Activated CD4-positive, alpha-beta T cell treated with anti-CD3 and anti-CD28 coated beads, Interleukin-2, amount 10 ng/mL, durations not matched to agents 7 days and 5 days (primary cell): ENCODE measurements at regions not wholly inside any gene's neighbourhood (a gene's known extent, or its start where the extent isn't known, plus 50 kb on each side); places are given as distances from the start of the nearest gene placed in this dataset.
"Not testable (repeated sequence)": the region's sequence is repeated elsewhere in the genome, so short reads cannot be mapped to it uniquely, and the experiment has no call there.

Experiments used
- CTCF ChIA-PET: fragments of 350-600 bp; sonication (Branson Sonifier 250); formaldehyde crosslinking; loops from one replicate; lab custom pipeline; 2021; ENCODE audit warnings: antibody characterized with exemption; lab: Charles Lee
- POLR2A ChIA-PET: fragments of 350-600 bp; sonication (Branson Sonifier 250); formaldehyde crosslinking; loops from one replicate; lab custom pipeline; 2021; ENCODE audit warnings: antibody characterized with exemption; lab: Charles Lee
- DNase-seq: peaks from one replicate; pipeline ENCODE4 v3.0.0-alpha.2; 2020
- H3K27ac Mint-ChIP-seq: one replicate; pipeline ENCODE4 v1.8.0; 2021; ENCODE audit warnings: mild to moderate bottlenecking, moderate library complexity, mixed read lengths
- H3K27me3 Mint-ChIP-seq: one replicate; pipeline ENCODE4 v1.8.0; 2021; ENCODE audit warnings: mixed read lengths
- H3K36me3 Mint-ChIP-seq: one replicate; pipeline ENCODE4 v1.8.0; 2021; ENCODE audit warnings: low read depth, mixed read lengths
- H3K4me1 Mint-ChIP-seq: one replicate; pipeline ENCODE4 v1.8.0; 2021; ENCODE audit warnings: mixed read lengths
- H3K4me3 Mint-ChIP-seq: one replicate; pipeline ENCODE4 v1.8.0; 2021; ENCODE audit warnings: mild to moderate bottlenecking, moderate library complexity, mixed read lengths
- H3K9me3 Mint-ChIP-seq: one replicate; pipeline ENCODE4 v1.8.0; 2021; ENCODE audit warnings: mixed read lengths

DNA sequence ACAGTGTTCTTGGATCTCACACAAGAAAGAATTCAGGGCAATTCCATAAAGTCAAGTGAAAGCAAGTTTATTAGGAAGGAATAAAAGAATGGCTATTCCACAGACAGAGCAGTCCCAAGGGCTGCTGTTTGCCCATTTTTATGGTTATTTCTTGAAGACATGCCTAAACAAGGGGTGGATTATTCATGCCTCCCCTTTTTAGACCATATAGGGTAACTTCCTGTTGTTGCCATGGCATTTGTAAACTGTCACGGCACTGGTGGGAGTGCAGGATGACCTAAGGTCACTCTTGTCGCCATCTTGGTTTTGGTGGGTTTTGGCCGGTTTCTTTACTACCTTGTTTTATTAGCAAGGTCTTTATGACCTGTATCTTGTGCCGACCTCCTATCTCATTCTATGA lies 219.6 kb downstream of the RAB11FIP4 start:
- H3K9me3 Mint-ChIP-seq, H3K4me3 Mint-ChIP-seq, H3K4me1 Mint-ChIP-seq, CTCF ChIA-PET, POLR2A ChIA-PET, H3K36me3 Mint-ChIP-seq, H3K27ac Mint-ChIP-seq, H3K27me3 Mint-ChIP-seq, DNase-seq: not testable (repeated sequence)

DNA sequence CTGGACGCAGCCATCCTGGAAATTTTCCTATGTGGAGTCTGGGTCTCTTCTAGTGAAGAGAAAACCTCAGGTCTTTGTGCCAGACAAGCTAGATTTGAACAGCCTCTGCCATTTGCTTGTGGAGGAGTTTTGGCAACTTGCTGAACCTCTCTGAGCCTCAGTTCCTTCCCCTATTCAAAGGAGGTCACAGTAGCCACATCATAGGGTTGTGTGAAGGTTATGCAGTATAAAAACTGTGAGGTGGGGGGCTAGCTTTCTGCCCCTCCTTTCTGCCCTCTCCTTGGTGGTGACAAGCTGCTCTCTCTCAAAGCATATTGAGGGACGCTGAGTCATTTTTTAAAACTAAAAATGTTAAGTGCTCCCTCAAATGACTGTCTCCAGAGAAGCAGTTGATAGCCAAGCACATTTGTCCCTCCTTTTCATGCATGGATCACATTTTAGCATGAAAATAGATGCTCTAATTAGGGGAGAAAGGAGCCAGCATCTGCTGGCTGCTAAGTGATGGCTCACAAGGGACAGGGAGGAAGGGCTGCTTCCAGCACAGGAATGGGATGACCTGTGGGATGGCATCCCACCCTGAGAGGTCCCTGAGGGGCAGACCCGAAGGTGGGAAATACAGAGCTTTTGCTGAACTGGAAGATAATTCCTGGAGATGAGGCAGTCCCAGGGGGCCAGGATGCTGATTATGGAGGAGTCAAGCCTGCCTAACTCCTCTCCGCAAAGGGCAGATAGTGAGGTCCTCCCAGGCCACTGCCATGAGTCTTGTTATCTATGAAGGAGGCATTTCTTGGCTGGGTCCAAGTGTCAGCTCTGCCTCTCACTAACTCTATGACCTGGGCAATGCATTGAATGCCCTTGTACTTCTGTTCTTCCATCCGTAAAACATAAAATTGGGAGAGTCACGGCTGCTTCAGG lies 218.8 kb downstream of the RAB11FIP4 start:
- H3K9me3 Mint-ChIP-seq, result no peaks in the 10 kb centered on the region
- ChIA-PET POLR2A (no interaction called here), CTCF (interaction anchor here (0.7 kb wide), 1 partner anchor 524 kb away, joined by 3 read pairs; no protein-coding TSS in a partner anchor)
- H3K4me3 Mint-ChIP-seq, result no peak overlapping the region
- peaks cover 6% of the 10 kb centered on the region for H3K27me3 Mint-ChIP-seq
- H3K4me1 Mint-ChIP-seq, result no peaks in the 10 kb centered on the region
- no peak overlapping the region for H3K27ac Mint-ChIP-seq
- DNase-seq, result no peak
- H3K36me3 Mint-ChIP-seq, result no peaks in the 10 kb centered on the region

DNA sequence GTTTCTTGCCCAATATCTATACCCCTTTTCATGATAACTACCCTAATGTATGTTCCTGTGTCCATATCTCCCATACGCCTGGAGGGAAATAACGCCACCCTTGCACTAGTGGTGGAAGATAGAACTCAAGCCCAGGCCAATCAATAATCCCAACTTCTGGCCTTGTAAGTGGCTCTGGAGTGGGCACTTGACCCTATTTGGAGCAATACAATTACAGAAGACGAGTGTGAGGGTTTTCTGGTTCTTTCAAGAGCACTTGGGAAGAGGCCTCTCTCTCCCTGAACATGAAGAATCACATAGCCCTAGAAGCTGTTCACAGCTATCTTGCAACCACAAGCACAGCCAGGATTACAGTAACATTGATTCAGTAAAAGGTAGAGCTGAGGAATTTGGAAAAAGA lies 217.9 kb downstream of the RAB11FIP4 start:
- H3K27ac Mint-ChIP-seq, result no peak overlapping the region
- ChIA-PET CTCF (no interaction called here), POLR2A (no interaction called here)
- H3K4me3 Mint-ChIP-seq, result no peak overlapping the region
- H3K9me3 Mint-ChIP-seq, result no peaks in the 10 kb centered on the region
- peaks cover 6% of the 10 kb centered on the region for H3K27me3 Mint-ChIP-seq
- DNase-seq, result no peak
- no peaks in the 10 kb centered on the region for H3K36me3 Mint-ChIP-seq
- no peaks in the 10 kb centered on the region for H3K4me1 Mint-ChIP-seq

DNA sequence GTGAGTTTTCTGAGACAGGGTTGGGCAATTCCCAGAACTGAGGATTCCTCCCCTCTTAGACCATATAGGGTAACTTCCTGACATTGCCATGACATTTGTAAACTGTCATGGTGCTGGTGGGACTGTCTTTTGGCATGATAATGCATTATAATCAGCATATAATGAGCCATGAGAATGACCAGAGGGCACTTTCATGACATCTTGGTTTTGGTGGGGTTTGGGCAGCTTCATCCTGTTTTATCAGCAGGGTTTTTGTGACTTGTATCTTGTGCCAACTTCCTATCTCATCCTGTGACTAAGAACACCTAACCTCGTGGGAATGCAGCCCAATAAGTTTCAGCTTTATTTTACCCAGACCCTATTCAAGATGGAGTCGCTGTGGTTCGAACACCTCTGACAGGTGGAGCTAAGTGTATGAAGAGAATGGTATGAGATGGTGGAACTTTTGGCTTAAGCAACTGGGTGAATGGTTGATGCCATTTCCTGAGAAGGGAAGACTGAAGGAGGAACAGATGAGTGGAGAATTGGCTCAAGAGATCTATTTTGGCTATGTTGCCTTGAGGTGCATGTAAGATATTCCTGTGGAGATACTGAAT lies 217.3 kb downstream of the RAB11FIP4 start:
- POLR2A ChIA-PET, result no interaction called here
- H3K4me3 Mint-ChIP-seq, result no peak overlapping the region
- H3K9me3 Mint-ChIP-seq, result no peaks in the 10 kb centered on the region
- no peaks in the 10 kb centered on the region for H3K36me3 Mint-ChIP-seq
- H3K27me3 Mint-ChIP-seq, result peaks cover 6% of the 10 kb centered on the region
- no peak for DNase-seq
- H3K27ac Mint-ChIP-seq, result no peak overlapping the region
- H3K4me1 Mint-ChIP-seq, result no peaks in the 10 kb centered on the region
- CTCF ChIA-PET, result interaction anchor here (1.1 kb wide), 1 partner anchor 67 kb away, joined by 4 read pairs; no protein-coding TSS in a partner anchor

DNA sequence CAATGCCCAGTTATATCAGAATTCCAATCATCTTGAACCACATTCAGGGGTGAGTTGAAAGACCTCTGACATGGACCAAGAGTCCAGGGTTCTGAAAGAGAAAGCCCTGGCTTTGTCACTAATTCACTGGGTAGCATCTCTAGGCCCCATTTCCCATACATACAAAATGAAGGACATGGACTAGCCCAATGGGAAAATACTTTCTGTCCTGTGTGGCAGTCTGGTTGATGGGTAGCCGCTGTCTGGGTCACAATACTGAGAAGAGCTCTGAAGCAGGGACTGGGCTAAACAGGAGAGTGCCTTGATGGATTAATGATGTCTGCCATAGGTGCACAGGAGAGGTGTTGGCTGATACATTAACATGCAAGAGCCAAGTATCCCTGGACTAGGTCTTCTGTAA lies 214.3 kb downstream of the RAB11FIP4 start:
- H3K36me3 Mint-ChIP-seq, result no peaks in the 10 kb centered on the region
- no peaks in the 10 kb centered on the region for H3K9me3 Mint-ChIP-seq
- no peak for DNase-seq
- H3K4me1 Mint-ChIP-seq, result no peaks in the 10 kb centered on the region
- POLR2A ChIA-PET, result no interaction called here
- H3K27me3 Mint-ChIP-seq, result peaks cover 1% of the 10 kb centered on the region
- CTCF ChIA-PET, result no interaction called here
- H3K4me3 Mint-ChIP-seq, result no peak overlapping the region
- no peak overlapping the region for H3K27ac Mint-ChIP-seq

DNA sequence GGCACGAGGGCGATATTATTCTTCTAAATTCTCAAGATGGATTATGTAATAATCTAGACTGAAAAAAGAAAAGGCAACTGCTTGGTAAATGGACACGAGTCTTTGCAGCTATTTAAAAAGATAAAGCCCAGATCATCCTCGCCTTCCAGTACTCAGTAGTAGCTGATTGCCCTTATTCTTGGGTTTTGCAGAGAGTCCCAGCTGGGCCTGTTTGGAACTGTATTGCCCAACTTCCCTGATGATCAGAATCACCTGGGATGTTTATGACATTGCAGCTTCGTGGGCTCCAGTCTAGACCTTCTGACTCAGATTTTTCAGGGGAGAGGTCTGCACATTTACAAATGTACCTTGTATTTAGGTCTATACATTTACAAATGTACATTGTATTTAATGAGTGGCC lies 213.5 kb downstream of the RAB11FIP4 start:
- Mint-ChIP-seq H3K9me3 (no peaks in the 10 kb centered on the region), H3K27ac (no peak overlapping the region), H3K27me3 (no peaks in the 10 kb centered on the region), H3K4me3 (no peak overlapping the region), H3K36me3 (no peaks in the 10 kb centered on the region), H3K4me1 (no peaks in the 10 kb centered on the region)
- DNase-seq, result no peak
- POLR2A ChIA-PET, result no interaction called here
- CTCF ChIA-PET, result no interaction called here

DNA sequence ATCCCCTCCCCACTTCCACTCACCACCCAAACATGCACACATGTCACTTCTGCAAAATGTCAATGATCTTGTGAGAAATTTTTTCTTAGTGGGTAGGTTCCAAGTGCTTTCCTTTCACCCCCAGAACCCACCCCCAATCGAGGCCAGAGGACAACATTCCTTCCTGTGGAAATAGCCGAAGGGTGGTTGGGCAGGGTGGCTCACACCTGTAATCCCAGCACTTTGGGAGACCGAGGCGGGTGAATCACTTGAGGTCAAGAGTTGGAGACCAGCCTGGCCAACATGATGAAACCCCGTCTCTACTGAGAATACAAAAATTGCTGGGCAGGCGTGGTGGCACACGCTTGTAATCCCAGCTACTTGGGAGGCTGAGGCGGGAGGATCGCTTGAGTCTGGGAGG lies 208.7 kb downstream of the RAB11FIP4 start:
- not testable (repeated sequence) for H3K9me3 Mint-ChIP-seq, H3K4me1 Mint-ChIP-seq

DNA sequence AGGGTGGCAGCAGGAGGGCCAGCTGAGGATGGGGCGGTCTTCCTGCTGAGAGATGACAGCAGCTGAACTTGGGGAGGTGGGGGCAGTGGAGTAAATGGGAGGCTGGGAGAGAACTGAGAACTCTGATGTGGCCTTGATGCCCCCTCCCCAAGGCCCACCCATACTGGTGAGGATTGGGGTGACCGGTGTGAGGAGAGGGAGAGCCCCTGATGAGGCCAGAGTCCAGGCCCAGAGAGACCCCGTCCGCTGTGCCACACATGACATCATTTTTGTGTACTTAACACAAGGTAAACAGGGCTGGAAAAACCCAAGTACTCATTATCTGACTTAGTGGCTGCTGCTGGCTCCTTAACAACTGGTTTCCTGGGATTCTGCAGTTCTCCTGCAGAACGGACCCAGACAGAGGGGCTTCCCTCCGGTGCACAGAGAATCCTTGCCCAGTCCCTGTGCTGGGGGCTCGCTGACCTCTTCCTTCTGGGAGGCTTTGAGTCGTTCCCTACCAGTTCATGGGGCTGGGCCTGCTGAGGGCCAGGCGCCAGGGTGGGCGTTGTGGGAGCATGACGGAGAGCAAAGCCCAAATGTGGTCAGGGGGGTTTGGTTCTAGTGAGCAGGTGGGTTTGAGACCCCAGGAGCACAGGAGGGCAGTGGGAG lies 207.6 kb downstream of the RAB11FIP4 start:
- no peaks in the 10 kb centered on the region for H3K9me3 Mint-ChIP-seq
- H3K36me3 Mint-ChIP-seq, result no peaks in the 10 kb centered on the region
- DNase-seq, result no peak
- no peaks in the 10 kb centered on the region for H3K4me1 Mint-ChIP-seq
- H3K27ac Mint-ChIP-seq, result no peak overlapping the region
- H3K4me3 Mint-ChIP-seq, result no peak overlapping the region
- ChIA-PET POLR2A (no interaction called here), CTCF (no interaction called here)
- H3K27me3 Mint-ChIP-seq, result no peaks in the 10 kb centered on the region

More for the DNA sequence above, 208.7 kb downstream of the RAB11FIP4 start:
- H3K4me3 Mint-ChIP-seq, H3K27me3 Mint-ChIP-seq, DNase-seq, POLR2A ChIA-PET, H3K36me3 Mint-ChIP-seq, H3K27ac Mint-ChIP-seq, CTCF ChIA-PET: not testable (repeated sequence)

DNA sequence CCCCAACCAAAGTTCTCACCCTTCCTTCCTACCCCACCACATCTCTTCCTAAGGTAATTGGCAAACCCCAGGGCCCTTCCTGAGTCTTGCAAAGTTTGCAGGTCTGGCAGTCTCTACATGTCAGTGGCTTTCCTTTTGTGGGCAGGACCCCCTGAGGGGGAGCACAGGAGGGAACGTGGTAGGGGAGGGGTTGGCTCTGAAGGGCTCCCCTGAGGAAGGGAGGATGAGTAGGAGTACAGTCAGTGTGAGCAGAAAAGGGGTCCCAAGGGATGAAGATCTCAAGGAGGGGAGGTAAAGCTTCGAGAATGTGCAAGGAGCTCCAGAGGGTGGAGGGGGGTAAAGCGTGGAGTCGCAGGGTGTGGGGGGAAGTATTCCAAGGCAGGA lies 206.9 kb downstream of the RAB11FIP4 start:
- no peaks in the 10 kb centered on the region for H3K4me1 Mint-ChIP-seq
- CTCF ChIA-PET, result no interaction called here
- POLR2A ChIA-PET, result no interaction called here
- no peak for DNase-seq
- no peak overlapping the region for H3K4me3 Mint-ChIP-seq
- no peaks in the 10 kb centered on the region for H3K36me3 Mint-ChIP-seq
- H3K27me3 Mint-ChIP-seq, result no peaks in the 10 kb centered on the region
- H3K27ac Mint-ChIP-seq, result no peak overlapping the region
- no peaks in the 10 kb centered on the region for H3K9me3 Mint-ChIP-seq

DNA sequence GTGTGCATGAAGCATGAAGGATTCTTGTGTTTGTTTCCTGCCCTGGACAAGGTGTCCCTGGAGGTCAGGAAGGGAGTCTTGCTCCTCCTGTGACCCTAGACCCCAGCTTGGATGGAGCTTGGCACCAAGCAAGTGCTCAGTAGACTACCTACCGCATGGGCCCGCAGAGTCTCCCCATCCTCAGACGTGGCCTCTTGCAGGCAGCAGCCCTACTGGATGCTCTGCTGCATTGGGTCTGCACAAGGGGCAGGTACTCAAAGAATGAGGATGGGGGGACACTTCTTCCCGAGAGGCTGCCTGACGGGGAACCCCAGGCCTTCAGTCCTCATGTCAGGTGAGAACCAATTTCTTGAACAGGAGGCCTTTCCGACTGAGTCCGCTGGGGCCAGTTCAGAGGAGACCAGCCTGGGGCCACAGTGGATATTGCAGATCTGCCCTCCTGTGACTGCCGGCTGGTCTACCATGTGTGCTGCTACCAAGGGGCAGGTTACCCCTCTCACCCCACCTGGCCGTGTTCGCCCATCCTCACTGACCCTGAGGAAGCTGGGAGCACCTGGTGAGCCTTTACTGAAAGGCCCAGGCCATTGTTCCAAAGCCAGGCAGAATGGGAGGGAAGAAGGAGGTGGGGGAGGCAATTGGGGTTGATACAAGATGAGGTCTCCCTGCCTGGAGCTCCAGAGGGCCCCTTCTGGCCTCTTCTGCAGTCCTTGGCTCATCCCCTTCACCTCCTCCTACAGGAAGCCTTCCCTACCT lies 206.3 kb downstream of the RAB11FIP4 start:
- H3K4me3 Mint-ChIP-seq, result no peak overlapping the region
- ChIA-PET POLR2A (no interaction called here), CTCF (no interaction called here)
- H3K27ac Mint-ChIP-seq, result no peak overlapping the region
- no peaks in the 10 kb centered on the region for H3K27me3 Mint-ChIP-seq
- no peaks in the 10 kb centered on the region for H3K36me3 Mint-ChIP-seq
- no peak for DNase-seq
- H3K4me1 Mint-ChIP-seq, result no peaks in the 10 kb centered on the region
- H3K9me3 Mint-ChIP-seq, result no peaks in the 10 kb centered on the region

DNA sequence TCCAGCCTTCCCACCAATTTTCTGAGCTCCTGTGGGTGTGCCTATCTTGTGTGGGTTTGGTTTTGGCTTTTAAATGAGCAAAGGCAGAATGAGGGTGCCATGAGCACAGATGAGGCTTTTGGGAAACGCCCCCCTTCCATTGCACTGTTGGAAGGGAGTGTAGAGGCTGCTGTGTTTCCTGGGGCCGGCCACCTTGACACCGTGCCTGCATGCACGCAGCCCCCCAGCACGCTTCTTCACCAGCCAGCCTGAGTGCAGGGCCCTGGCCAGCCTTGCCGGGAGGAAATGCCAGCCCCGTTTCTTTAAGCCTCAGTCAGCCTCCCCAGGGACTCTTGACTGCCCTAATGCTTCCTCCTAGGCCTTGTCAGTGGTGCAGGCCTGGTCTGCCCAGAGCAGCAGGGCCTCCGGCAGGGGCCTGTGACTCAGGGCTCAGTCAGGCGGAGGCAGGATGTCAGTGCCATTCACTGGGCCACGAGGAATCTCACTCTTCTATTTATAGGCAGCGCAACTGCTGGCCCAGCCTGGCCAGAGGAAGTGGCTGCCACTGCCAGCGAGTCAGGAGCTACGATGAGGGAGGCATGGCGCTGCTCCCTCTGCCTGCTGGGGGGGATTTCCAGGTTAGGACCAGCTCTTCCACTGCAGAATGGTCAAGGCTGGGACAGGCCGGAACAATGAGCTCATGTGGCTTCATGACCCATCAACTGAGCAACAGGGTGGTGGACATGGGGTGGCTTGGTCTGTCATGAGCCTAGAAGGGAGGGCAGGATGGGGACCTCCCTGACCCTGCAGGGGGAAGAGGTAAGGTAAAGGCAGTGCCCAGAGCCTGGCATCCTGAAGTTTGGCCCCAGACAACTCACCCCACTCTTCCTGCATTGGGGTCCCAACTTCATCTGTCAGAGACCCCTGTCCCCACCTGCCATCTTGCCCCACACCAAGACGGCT lies 205.2 kb downstream of the RAB11FIP4 start:
- Mint-ChIP-seq H3K36me3 (no peaks in the 10 kb centered on the region), H3K4me1 (no peaks in the 10 kb centered on the region), H3K9me3 (no peaks in the 10 kb centered on the region), H3K27ac (no peak overlapping the region), H3K4me3 (no peak overlapping the region), H3K27me3 (no peaks in the 10 kb centered on the region)
- POLR2A ChIA-PET, result no interaction called here
- DNase-seq, result no peak
- CTCF ChIA-PET, result interaction anchor here (0.6 kb wide), 1 partner anchor 248 kb away, joined by 5 read pairs; no protein-coding TSS in a partner anchor
